SU-DHL-6 (cell line): ENCODE measurements at regions not wholly inside any gene's neighbourhood (a gene's known extent, or its start where the extent isn't known, plus 50 kb on each side); places are given as distances from the start of the nearest gene placed in this dataset.

Source experiments
- H2AFZ ChIP-seq: fragments of 200-600 bp; sonication (generic); 2 replicates; pipeline ENCODE4 v1.6.1; 2014; ENCODE audit warnings: low read depth, mild to moderate bottlenecking, moderate library complexity, mixed read lengths, antibody characterized with exemption, low read length; ENCODE audit not compliant: severe bottlenecking
- H3F3A ChIP-seq: fragments of 200-600 bp; shearing (Covaris generic); 2 replicates; pipeline ENCODE4 v1.6.0; 2016; ENCODE audit warnings: antibody characterized with exemption, mild to moderate bottlenecking; ENCODE audit not compliant: insufficient read depth
- H3K27ac ChIP-seq: fragments of 200-600 bp; sonication (generic); 2 replicates; pipeline ENCODE4 v1.5.1; 2016; ENCODE audit warnings: low read depth, mild to moderate bottlenecking, low read length, moderate library complexity, mixed read lengths
- H3K27me3 ChIP-seq: fragments of 200-600 bp; sonication (generic), shearing (Covaris generic); 2 replicates; pipeline ENCODE4 v1.6.0; 2014; ENCODE audit warnings: mild to moderate bottlenecking, low read length
- H3K36me3 ChIP-seq: fragments of 200-600 bp; sonication (generic); 2 replicates; pipeline ENCODE4 v1.6.1; 2014; ENCODE audit warnings: mild to moderate bottlenecking, low read length, mixed read lengths
- H3K4me2 ChIP-seq: fragments of 300-600, 200-600 bp; shearing (Covaris generic), sonication (generic); 2 replicates; pipeline ENCODE4 v1.6.0; 2014; ENCODE audit warnings: low read length, low read depth, mild to moderate bottlenecking; ENCODE audit not compliant: poor library complexity, severe bottlenecking
- H3K4me3 ChIP-seq: fragments of 200-600 bp; sonication (generic); 2 replicates; pipeline ENCODE4 v1.5.1; 2014; ENCODE audit warnings: antibody characterized with exemption, low read length, mild to moderate bottlenecking, mixed read lengths; ENCODE audit not compliant: insufficient read depth, poor library complexity, severe bottlenecking
- H3K79me2 ChIP-seq: fragments of 200-600 bp; sonication (generic); 2 replicates; pipeline ENCODE4 v1.6.1; 2014; ENCODE audit warnings: mild to moderate bottlenecking, low read length, moderate library complexity; ENCODE audit not compliant: insufficient read depth
- H3K9ac ChIP-seq: fragments of 200-600 bp; sonication (generic); 2 replicates; pipeline ENCODE4 v1.7.0; 2014; ENCODE audit warnings: mild to moderate bottlenecking, low read length
- H3K9me2 ChIP-seq: fragments of 200-600 bp; sonication (generic); replicated peaks from 2 replicates; pipeline ENCODE4 v1.6.1; 2014; ENCODE audit warnings: low read length; ENCODE audit not compliant: insufficient read depth
- H3K9me3 ChIP-seq: fragments of 200-600 bp; sonication (generic); 2 replicates; pipeline ENCODE4 v1.6.1; 2014; ENCODE audit warnings: low read length, mixed read lengths; ENCODE audit not compliant: insufficient read depth
- H4K20me1 ChIP-seq: fragments of 200-600 bp; sonication (generic); 2 replicates; pipeline ENCODE4 v1.6.1; 2014; ENCODE audit warnings: low read depth, mild to moderate bottlenecking, antibody characterized with exemption, low read length, moderate library complexity, mixed read lengths
- EZH2phosphoT487 ChIP-seq: fragments of 200-600 bp; sonication (generic), shearing (Covaris generic); conservative IDR thresholded peaks from 2 replicates; pipeline ENCODE4 v1.6.1; 2018; ENCODE audit warnings: mild to moderate bottlenecking, antibody characterized with exemption, low read length, moderate library complexity, mixed read lengths
- TF ChIP-seq, protein P1 (sequence below): fragments of 200-600 bp; sonication (generic); IDR thresholded peaks from one replicate; pipeline ENCODE4 v1.5.1; 2017; ENCODE audit warnings: antibody characterized with exemption, mild to moderate bottlenecking, low read length, moderate library complexity; ENCODE audit not compliant: insufficient read depth, poor library complexity, severe bottlenecking

DNA sequence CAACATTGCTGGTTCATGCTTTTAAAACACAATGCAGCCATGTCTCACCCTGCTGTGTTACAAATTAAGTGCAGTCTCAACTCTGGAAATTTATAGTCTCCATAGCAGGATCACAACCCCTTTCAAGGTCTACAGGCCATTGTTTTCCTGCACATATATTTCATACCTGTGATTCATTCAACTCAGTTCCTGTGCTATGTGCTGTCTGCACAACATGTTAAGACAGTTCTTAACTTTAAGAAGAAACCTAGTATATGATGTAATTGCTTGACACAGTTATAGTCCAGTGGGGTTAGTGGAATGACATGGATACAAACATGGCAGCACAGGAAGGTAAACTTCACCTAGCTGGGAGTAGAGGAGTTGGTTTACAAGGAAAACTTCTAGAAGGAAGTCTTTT, 106.4 kb downstream of the IFI44 start:
- TF ChIP-seq, protein P1, sequence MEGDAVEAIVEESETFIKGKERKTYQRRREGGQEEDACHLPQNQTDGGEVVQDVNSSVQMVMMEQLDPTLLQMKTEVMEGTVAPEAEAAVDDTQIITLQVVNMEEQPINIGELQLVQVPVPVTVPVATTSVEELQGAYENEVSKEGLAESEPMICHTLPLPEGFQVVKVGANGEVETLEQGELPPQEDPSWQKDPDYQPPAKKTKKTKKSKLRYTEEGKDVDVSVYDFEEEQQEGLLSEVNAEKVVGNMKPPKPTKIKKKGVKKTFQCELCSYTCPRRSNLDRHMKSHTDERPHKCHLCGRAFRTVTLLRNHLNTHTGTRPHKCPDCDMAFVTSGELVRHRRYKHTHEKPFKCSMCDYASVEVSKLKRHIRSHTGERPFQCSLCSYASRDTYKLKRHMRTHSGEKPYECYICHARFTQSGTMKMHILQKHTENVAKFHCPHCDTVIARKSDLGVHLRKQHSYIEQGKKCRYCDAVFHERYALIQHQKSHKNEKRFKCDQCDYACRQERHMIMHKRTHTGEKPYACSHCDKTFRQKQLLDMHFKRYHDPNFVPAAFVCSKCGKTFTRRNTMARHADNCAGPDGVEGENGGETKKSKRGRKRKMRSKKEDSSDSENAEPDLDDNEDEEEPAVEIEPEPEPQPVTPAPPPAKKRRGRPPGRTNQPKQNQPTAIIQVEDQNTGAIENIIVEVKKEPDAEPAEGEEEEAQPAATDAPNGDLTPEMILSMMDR: no peak
- no peak for TF ChIP-seq EZH2phosphoT487
- Histone ChIP-seq H3K9me2 (no peaks in the 10 kb centered on the region), H3F3A (no peaks in the 10 kb centered on the region), H3K27me3 (no peaks in the 10 kb centered on the region), H2AFZ (no peak overlapping the region), H3K27ac (no peak overlapping the region), H3K9me3 (no peaks in the 10 kb centered on the region), H3K9ac (no peak overlapping the region), H3K4me3 (no peak overlapping the region), H3K79me2 (no peaks in the 10 kb centered on the region), H3K36me3 (no peaks in the 10 kb centered on the region), H3K4me2 (no peak overlapping the region), H4K20me1 (no peaks in the 10 kb centered on the region)

DNA sequence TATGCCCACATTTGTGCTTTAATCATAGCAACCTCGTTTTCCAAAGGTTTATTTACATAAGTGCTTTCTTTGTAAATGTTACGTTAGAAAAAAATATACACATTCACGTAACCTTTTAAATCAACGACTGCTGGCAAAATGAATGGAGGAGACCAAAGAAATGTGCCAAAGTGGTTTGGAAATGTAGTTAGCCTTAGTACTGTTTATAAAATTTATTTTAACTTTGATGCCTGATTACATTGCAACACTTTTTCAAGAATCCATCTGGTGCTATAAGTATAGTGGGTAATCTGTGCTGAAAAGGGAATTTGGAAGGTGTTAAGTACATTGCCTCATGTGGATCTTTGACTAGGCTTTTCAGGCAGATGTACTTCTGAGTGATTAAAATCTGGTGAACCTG, 108.9 kb downstream of the IFI44 start:
- Histone ChIP-seq H3F3A (no peaks in the 10 kb centered on the region), H3K4me3 (no peak overlapping the region), H3K9me2 (no peaks in the 10 kb centered on the region), H3K27me3 (no peaks in the 10 kb centered on the region), H3K9ac (no peak overlapping the region), H4K20me1 (no peaks in the 10 kb centered on the region), H3K27ac (no peak overlapping the region), H2AFZ (no peak overlapping the region), H3K4me2 (no peak overlapping the region), H3K36me3 (no peaks in the 10 kb centered on the region), H3K9me3 (no peaks in the 10 kb centered on the region), H3K79me2 (no peaks in the 10 kb centered on the region)
- no peak for TF ChIP-seq EZH2phosphoT487

DNA sequence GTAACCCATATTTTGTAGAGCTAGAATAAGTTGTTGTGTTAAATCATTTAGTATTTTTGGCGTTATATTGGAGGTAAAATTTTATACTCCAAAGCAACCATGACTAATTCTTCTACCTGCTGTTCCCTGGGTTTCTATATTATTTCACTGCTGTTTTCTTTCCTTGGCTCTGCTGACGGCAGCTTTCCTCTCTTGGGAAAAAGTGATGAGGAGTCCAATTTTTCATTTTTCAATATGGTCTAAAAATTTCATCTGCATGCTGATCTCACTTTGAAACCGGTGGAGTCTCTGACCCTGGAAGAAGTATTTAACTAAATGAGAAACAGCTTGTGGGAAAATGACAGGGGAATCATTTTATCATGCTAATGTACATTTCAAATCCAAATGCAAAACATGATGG, 110.2 kb downstream of the IFI44 start:
- Histone ChIP-seq H3K36me3 (no peaks in the 10 kb centered on the region), H3K27me3 (no peaks in the 10 kb centered on the region), H3K9ac (no peak overlapping the region), H3K4me2 (no peak overlapping the region), H3F3A (no peaks in the 10 kb centered on the region), H3K4me3 (no peak overlapping the region), H3K9me3 (no peaks in the 10 kb centered on the region), H4K20me1 (no peaks in the 10 kb centered on the region), H2AFZ (no peak overlapping the region), H3K79me2 (no peaks in the 10 kb centered on the region), H3K27ac (no peak overlapping the region), H3K9me2 (no peaks in the 10 kb centered on the region)
- TF ChIP-seq, protein P1: no peak

DNA sequence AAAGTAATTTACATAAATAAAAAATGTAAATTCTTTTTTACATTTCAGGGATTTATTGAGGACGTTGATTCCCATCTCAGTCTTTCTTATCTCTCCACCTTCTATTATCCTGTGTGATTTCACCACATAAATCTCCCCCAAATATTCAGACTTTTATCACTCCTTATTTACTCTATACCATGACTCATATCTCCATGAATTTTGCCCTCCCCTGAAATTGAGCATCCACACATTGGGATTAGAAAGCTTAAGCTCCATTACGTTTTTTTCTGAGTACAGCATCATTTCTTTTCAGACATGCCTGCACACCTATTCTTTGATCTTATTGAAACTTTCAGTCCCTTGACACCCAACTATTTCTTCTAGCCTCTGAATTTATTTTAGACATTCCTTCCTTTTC, 111.2 kb downstream of the IFI44 start:
- H3K4me3 ChIP-seq: no peak overlapping the region
- H3K27ac ChIP-seq: no peak overlapping the region
- no peaks in the 10 kb centered on the region for H3F3A ChIP-seq
- H3K36me3 ChIP-seq: no peaks in the 10 kb centered on the region
- H2AFZ ChIP-seq: no peak overlapping the region
- no peak overlapping the region for H3K4me2 ChIP-seq
- H3K9me2 ChIP-seq: no peaks in the 10 kb centered on the region
- H3K27me3 ChIP-seq: no peaks in the 10 kb centered on the region
- no peaks in the 10 kb centered on the region for H3K9me3 ChIP-seq
- H3K9ac ChIP-seq: no peak overlapping the region
- no peaks in the 10 kb centered on the region for H4K20me1 ChIP-seq
- TF ChIP-seq, protein P1: no peak
- no peak for TF ChIP-seq EZH2phosphoT487
- no peaks in the 10 kb centered on the region for H3K79me2 ChIP-seq
